ENCODE measurements at regions not wholly inside any gene's neighbourhood (a gene's known extent, or its start where the extent isn't known, plus 50 kb on each side); places are given as distances from the start of the nearest gene placed in this dataset.

DNA sequence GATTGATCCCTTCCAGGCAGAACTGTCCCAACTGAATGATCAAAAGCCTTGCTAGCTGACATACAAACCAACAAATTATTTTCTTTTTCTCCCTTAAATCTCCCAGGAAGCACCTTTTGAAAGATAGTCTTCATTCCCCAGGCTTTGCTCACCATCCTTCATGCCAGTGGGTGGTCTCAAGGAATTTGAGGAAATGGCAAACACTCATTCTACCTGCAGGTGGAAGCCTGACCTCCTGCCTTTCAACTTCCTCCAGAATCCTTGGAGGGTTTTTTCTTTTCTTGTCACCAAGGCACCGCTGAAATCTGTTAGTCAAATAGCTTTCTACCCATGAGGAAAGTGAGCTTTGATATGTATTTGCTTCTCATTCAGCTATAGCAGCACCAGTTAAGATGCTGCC, 128.5 kb downstream of the WIF1 start:
- no peak for TF ChIP-seq TCF7L2 (IDR thresholded peaks at IDR 0.05; ENCODE audit: low read depth, low read length)
- TF ChIP-seq, protein P1, sequence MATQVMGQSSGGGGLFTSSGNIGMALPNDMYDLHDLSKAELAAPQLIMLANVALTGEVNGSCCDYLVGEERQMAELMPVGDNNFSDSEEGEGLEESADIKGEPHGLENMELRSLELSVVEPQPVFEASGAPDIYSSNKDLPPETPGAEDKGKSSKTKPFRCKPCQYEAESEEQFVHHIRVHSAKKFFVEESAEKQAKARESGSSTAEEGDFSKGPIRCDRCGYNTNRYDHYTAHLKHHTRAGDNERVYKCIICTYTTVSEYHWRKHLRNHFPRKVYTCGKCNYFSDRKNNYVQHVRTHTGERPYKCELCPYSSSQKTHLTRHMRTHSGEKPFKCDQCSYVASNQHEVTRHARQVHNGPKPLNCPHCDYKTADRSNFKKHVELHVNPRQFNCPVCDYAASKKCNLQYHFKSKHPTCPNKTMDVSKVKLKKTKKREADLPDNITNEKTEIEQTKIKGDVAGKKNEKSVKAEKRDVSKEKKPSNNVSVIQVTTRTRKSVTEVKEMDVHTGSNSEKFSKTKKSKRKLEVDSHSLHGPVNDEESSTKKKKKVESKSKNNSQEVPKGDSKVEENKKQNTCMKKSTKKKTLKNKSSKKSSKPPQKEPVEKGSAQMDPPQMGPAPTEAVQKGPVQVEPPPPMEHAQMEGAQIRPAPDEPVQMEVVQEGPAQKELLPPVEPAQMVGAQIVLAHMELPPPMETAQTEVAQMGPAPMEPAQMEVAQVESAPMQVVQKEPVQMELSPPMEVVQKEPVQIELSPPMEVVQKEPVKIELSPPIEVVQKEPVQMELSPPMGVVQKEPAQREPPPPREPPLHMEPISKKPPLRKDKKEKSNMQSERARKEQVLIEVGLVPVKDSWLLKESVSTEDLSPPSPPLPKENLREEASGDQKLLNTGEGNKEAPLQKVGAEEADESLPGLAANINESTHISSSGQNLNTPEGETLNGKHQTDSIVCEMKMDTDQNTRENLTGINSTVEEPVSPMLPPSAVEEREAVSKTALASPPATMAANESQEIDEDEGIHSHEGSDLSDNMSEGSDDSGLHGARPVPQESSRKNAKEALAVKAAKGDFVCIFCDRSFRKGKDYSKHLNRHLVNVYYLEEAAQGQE (IDR thresholded peaks at IDR 0.05; ENCODE audit: insufficient read depth in 1 of 2, low read depth in 2 of 2, low read length in 1 of 2) = no peak
- TF ChIP-seq POLR2AphosphoS5 (IDR thresholded peaks at IDR 0.05; ENCODE audit: low read depth, low read length) = no peak
- no peak for TF ChIP-seq SIN3A (IDR thresholded peaks at IDR 0.05; ENCODE audit: borderline replicate concordance, insufficient read depth, low read depth, low read length)
- TF ChIP-seq, protein P2, sequence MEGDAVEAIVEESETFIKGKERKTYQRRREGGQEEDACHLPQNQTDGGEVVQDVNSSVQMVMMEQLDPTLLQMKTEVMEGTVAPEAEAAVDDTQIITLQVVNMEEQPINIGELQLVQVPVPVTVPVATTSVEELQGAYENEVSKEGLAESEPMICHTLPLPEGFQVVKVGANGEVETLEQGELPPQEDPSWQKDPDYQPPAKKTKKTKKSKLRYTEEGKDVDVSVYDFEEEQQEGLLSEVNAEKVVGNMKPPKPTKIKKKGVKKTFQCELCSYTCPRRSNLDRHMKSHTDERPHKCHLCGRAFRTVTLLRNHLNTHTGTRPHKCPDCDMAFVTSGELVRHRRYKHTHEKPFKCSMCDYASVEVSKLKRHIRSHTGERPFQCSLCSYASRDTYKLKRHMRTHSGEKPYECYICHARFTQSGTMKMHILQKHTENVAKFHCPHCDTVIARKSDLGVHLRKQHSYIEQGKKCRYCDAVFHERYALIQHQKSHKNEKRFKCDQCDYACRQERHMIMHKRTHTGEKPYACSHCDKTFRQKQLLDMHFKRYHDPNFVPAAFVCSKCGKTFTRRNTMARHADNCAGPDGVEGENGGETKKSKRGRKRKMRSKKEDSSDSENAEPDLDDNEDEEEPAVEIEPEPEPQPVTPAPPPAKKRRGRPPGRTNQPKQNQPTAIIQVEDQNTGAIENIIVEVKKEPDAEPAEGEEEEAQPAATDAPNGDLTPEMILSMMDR (IDR thresholded peaks at IDR 0.05) = no peak
- Histone ChIP-seq H3K36me3 (ENCODE audit: control insufficient read depth, insufficient read depth, low read length) (no peaks in the 10 kb centered on the region), H3K4me1 (ENCODE audit: control insufficient read depth, insufficient read depth, low read length) (no peaks in the 10 kb centered on the region), H3K9me3 (ENCODE audit: control insufficient read depth, insufficient read depth, low read depth, low read length) (no peaks in the 10 kb centered on the region), H3K27me3 (ENCODE audit: control insufficient read depth, insufficient read depth, low read length) (peaks cover 21% of the 10 kb centered on the region), H3K4me3 (ENCODE audit: low read depth in 2 of 2, low read length in 2 of 2) (no peak overlapping the region), H3K27ac (ENCODE audit: low read length) (no peak overlapping the region)
- intact Hi-C loops (cut with micrococcal nuclease; ENCODE audit: unreplicated experiment) (no loop called here), in situ Hi-C loops (cut with HindIII; ENCODE audit: low pct_unique_long_range_greater_than_20kb, low sequenced_read_pairs) (no loop called here)
- ATAC-seq (no peak), DNase-seq (ENCODE audit: low read depth, low spot score) (no peak)
- POLR2A ChIA-PET = no interaction called here
- no TSS peak for BruUV-seq (replicated peaks)
- CTCF ChIA-PET = no interaction called here

DNA sequence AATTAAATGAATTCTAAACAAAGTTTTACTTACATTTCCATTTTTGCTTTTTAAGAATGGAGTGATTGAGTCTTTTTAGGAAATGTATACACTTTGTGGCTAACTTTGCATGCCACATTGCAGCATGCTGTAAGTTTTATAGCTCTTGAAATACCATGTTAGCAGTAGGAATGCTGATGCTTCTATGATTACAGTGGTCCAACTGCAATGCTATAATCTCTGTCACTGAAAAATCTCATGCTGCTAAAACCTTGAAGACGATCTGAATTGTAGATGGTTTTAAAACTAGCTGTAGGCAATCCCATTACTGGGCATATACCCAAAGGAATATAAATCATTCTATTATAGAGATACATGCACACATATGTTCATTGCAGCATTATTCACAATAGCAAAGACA, 127.6 kb downstream of the WIF1 start:
- ATAC-seq (no peak), DNase-seq (ENCODE audit: low read depth, low spot score) (no peak)
- intact Hi-C loops (cut with micrococcal nuclease; ENCODE audit: unreplicated experiment) (no loop called here), in situ Hi-C loops (cut with HindIII; ENCODE audit: low pct_unique_long_range_greater_than_20kb, low sequenced_read_pairs) (no loop called here)
- peaks cover 20% of the 10 kb centered on the region for H3K27me3 ChIP-seq (ENCODE audit: control insufficient read depth, insufficient read depth, low read length)
- POLR2A ChIA-PET = no interaction called here
- no peaks in the 10 kb centered on the region for H3K4me1 ChIP-seq (ENCODE audit: control insufficient read depth, insufficient read depth, low read length)
- TF ChIP-seq TCF7L2 (IDR thresholded peaks at IDR 0.05; ENCODE audit: low read depth, low read length) = no peak
- TF ChIP-seq, protein P2 (IDR thresholded peaks at IDR 0.05) = no peak
- TF ChIP-seq SIN3A (IDR thresholded peaks at IDR 0.05; ENCODE audit: borderline replicate concordance, insufficient read depth, low read depth, low read length) = no peak
- TF ChIP-seq POLR2AphosphoS5 (IDR thresholded peaks at IDR 0.05; ENCODE audit: low read depth, low read length) = no peak
- TF ChIP-seq, protein P1 (IDR thresholded peaks at IDR 0.05; ENCODE audit: insufficient read depth in 1 of 2, low read depth in 2 of 2, low read length in 1 of 2) = no peak
- BruUV-seq (replicated peaks) = no TSS peak
- no peak overlapping the region for H3K4me3 ChIP-seq (ENCODE audit: low read depth in 2 of 2, low read length in 2 of 2)
- CTCF ChIA-PET = no interaction called here
- no peak overlapping the region for H3K27ac ChIP-seq (ENCODE audit: low read length)
- no peaks in the 10 kb centered on the region for H3K36me3 ChIP-seq (ENCODE audit: control insufficient read depth, insufficient read depth, low read length)
- no peaks in the 10 kb centered on the region for H3K9me3 ChIP-seq (ENCODE audit: control insufficient read depth, insufficient read depth, low read depth, low read length)
